ENCODE measurements at regions not wholly inside any gene's neighbourhood (a gene's known extent, or its start where the extent isn't known, plus 50 kb on each side); places are given as distances from the start of the nearest gene placed in this dataset.

- no peak for TF ChIP-seq POLR2AphosphoS5 (IDR thresholded peaks at IDR 0.05; ENCODE audit: borderline replicate concordance, low read depth, low read length)
- no peak for TF ChIP-seq EZH2 (IDR thresholded peaks at IDR 0.05)
- no peak for TF ChIP-seq FOXP2 (optimal IDR thresholded peaks at IDR 0.05; ENCODE audit: control extremely low read depth, extremely low read length, insufficient read depth)
These were observed 369.9 kb upstream of the MCTP2 start for GRCh38 chr15:93861413-93861812.

All from SK-N-MC (cell line).